HL-60 (cell line): ENCODE measurements at regions not wholly inside any gene's neighbourhood (a gene's known extent, or its start where the extent isn't known, plus 50 kb on each side); places are given as distances from the start of the nearest gene placed in this dataset.

Experiments
- DNase-seq, 2 experiments: peaks; one replicate each; pipeline ENCODE4 v3.0.0-alpha.2; 2010 to 2020; ENCODE audit warnings: low read depth in 1 of 2, low spot score in 1 of 2
- H3K27ac ChIP-seq: fragments of 250-450 bp; sonication (Bioruptor Pico); replicated peaks from 2 replicates; pipeline ENCODE4 v1.5.1; 2020; ENCODE audit warnings: mild to moderate bottlenecking, moderate library complexity
- H3K27me3 ChIP-seq: fragments of 250-450 bp; sonication (Bioruptor Pico); 2 replicates; pipeline ENCODE4 v1.5.1; 2021; ENCODE audit warnings: mild to moderate bottlenecking, moderate library complexity; ENCODE audit not compliant: insufficient read depth, poor library complexity, severe bottlenecking
- H3K4me3 ChIP-seq: replicated peaks from 2 replicates; pipeline ENCODE4 v1.5.1; 2011; ENCODE audit warnings: mild to moderate bottlenecking, control low read depth, low read length; ENCODE audit not compliant: insufficient read depth
- GABPA ChIP-seq: IDR thresholded peaks from 2 replicates; pipeline ENCODE4 v1.6.1; 2012; ENCODE audit warnings: low read depth
- POLR2AphosphoS5 ChIP-seq: IDR thresholded peaks from 2 replicates; pipeline ENCODE4 v1.6.1; 2012; ENCODE audit warnings: low read depth
- SPI1 ChIP-seq: IDR thresholded peaks from 2 replicates; pipeline ENCODE4 v1.6.1; 2012; ENCODE audit warnings: low read depth, mild to moderate bottlenecking, borderline replicate concordance
- TF ChIP-seq, protein P1 (sequence below): IDR thresholded peaks from one replicate; pipeline ENCODE4 v1.5.1; 2011; ENCODE audit warnings: low read length, control low read depth, inconsistent platforms; ENCODE audit not compliant: insufficient read depth
- TF ChIP-seq, protein P2 (sequence below): IDR thresholded peaks from 2 replicates; pipeline ENCODE4 v1.6.1; 2012; ENCODE audit warnings: low read depth; ENCODE audit not compliant: insufficient replicate concordance

- TF ChIP-seq POLR2AphosphoS5: no peak
- no peak for TF ChIP-seq SPI1
- TF ChIP-seq, protein P1, sequence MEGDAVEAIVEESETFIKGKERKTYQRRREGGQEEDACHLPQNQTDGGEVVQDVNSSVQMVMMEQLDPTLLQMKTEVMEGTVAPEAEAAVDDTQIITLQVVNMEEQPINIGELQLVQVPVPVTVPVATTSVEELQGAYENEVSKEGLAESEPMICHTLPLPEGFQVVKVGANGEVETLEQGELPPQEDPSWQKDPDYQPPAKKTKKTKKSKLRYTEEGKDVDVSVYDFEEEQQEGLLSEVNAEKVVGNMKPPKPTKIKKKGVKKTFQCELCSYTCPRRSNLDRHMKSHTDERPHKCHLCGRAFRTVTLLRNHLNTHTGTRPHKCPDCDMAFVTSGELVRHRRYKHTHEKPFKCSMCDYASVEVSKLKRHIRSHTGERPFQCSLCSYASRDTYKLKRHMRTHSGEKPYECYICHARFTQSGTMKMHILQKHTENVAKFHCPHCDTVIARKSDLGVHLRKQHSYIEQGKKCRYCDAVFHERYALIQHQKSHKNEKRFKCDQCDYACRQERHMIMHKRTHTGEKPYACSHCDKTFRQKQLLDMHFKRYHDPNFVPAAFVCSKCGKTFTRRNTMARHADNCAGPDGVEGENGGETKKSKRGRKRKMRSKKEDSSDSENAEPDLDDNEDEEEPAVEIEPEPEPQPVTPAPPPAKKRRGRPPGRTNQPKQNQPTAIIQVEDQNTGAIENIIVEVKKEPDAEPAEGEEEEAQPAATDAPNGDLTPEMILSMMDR: no peak
- TF ChIP-seq, protein P2, sequence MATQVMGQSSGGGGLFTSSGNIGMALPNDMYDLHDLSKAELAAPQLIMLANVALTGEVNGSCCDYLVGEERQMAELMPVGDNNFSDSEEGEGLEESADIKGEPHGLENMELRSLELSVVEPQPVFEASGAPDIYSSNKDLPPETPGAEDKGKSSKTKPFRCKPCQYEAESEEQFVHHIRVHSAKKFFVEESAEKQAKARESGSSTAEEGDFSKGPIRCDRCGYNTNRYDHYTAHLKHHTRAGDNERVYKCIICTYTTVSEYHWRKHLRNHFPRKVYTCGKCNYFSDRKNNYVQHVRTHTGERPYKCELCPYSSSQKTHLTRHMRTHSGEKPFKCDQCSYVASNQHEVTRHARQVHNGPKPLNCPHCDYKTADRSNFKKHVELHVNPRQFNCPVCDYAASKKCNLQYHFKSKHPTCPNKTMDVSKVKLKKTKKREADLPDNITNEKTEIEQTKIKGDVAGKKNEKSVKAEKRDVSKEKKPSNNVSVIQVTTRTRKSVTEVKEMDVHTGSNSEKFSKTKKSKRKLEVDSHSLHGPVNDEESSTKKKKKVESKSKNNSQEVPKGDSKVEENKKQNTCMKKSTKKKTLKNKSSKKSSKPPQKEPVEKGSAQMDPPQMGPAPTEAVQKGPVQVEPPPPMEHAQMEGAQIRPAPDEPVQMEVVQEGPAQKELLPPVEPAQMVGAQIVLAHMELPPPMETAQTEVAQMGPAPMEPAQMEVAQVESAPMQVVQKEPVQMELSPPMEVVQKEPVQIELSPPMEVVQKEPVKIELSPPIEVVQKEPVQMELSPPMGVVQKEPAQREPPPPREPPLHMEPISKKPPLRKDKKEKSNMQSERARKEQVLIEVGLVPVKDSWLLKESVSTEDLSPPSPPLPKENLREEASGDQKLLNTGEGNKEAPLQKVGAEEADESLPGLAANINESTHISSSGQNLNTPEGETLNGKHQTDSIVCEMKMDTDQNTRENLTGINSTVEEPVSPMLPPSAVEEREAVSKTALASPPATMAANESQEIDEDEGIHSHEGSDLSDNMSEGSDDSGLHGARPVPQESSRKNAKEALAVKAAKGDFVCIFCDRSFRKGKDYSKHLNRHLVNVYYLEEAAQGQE: no peak
- no peak for TF ChIP-seq GABPA
- Histone ChIP-seq H3K4me3 (no peak overlapping the region), H3K27me3 (peaks cover 18% of the 10 kb centered on the region), H3K27ac (no peak overlapping the region)
- no peak for DNase-seq
Measured at GRCh38 chr20:62535282-62535811, 59.6 kb upstream of the GATA5 start.

GRCh38 chr20:62535964-62536363 is 60.2 kb upstream of the GATA5 start:
- Histone ChIP-seq H3K4me3 (no peak overlapping the region), H3K27me3 (peaks cover 18% of the 10 kb centered on the region), H3K27ac (no peak overlapping the region)
- TF ChIP-seq POLR2AphosphoS5: no peak
- TF ChIP-seq GABPA: no peak
- TF ChIP-seq, protein P1: no peak
- TF ChIP-seq, protein P2: no peak
- TF ChIP-seq SPI1: no peak
- no peak for DNase-seq

- Histone ChIP-seq H3K27me3 (peaks cover 14% of the 10 kb centered on the region), H3K27ac (no peak overlapping the region), H3K4me3 (no peak overlapping the region)
- TF ChIP-seq SPI1 (no peak), GABPA (no peak), POLR2AphosphoS5 (no peak)
- TF ChIP-seq, protein P1: no peak
- TF ChIP-seq, protein P2: no peak
- DNase-seq: no peak
Measured at GRCh38 chr20:62536871-62537401, 61.1 kb upstream of the GATA5 start.
